NCI-H146 treated with DMSO at 0.1 percent for 48 hours (cell line): ENCODE measurements at regions not wholly inside any gene's neighbourhood (a gene's known extent, or its start where the extent isn't known, plus 50 kb on each side); places are given as distances from the start of the nearest gene placed in this dataset.

Experiments used
- DNase-seq: peaks from one replicate; lab custom pipeline; 2025; ENCODE audit not compliant: unreplicated experiment; lab: John Stamatoyannopoulos, UW

- DNase-seq, result no peak
These were observed 318.5 kb upstream of the ZWINT start for GRCh38 chr10:56679578-56679977.

GRCh38 chr10:56662765-56663447 lies 301.8 kb upstream of the ZWINT start:
- DNase-seq, result no peak

- DNase-seq, result no peak
These were observed 292.2 kb upstream of the ZWINT start for GRCh38 chr10:56653289-56653688.

GRCh38 chr10:56646329-56647111 lies 285.5 kb upstream of the ZWINT start:
- no peak for DNase-seq

DNA sequence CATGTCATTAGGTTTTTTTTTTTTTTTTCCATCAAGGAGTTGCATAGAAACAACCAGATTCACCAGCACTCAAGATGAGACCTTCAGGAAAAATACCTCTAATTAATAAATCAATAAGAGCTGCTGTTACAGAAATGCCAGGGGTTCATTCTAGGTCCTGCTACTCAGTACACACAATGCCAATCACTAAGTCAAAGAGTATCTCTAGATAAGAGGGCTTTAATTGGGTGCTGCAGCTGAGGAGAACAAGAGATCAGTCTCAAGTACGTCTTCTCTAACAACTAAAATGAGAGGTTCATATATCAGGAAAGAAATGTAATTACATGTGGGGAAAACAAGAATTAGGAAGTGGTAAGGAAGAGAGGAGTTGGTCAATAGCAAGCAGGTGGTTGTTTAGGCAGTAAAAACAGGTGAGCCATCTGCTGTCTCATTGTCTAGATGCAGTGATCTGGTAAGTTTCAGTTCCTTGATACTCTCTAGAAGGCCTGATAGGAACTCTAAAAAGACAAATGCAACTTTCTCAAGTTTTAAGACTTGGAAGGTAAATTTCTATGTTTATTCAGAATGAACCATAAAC lies 272.9 kb upstream of the ZWINT start:
- peak; percentile 83 for DNase-seq

DNA sequence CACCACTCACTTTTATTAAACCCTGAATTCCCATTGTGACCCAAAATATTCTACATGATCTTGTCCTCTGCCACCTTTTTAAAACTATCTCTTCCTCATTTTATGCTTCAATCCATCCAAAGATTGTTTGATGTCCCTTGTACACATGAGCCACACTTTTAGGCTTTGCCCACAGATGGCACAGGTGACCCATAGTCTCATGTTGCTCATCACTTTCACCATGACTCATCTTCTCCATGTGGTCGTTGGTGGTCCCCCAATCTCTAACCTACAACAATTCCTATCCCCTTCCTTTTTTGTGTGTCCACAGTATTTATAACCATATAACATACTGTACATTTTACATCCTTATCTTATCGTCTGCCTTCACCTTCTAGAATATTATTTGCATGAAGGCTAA lies 271.5 kb upstream of the ZWINT start:
- DNase-seq, result no peak

DNA sequence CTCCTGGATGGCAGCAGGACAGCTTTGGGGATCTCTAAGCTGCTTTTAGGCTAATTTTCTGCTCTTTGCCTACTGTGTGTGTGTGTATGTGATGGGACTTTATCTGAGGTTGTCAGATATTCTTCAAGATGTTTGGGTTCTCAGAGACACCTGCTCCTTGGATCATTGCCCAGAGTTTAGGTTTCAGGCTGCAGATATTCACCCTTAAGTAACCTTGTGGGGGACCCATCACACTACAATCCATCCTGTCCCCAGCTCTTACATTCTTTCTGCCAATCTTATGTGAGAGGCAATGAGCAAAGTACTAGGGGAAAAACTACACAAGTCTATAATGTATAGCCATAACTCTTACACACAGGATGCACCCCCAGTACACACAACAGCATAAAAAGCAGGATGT lies 263.0 kb upstream of the ZWINT start:
- no peak for DNase-seq

DNA sequence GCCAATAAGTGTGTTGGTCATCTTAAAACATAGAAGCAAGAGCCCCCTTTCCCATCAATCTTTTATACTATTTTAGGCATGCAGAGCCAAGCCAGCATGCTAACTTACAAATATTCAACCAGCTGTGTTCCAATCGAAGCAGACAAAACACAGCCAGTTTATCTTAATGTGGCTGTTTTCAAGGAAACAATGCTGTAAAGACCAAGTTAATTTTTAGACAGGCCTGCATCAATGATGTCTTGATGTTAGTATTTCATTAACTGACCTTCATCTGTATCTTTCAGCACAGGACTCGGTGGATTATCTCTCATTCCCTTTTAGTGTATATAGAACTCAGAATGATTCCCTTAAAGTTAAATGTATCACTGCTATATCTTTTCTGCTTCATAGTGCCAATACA lies 262.0 kb upstream of the ZWINT start:
- DNase-seq, result no peak

DNA sequence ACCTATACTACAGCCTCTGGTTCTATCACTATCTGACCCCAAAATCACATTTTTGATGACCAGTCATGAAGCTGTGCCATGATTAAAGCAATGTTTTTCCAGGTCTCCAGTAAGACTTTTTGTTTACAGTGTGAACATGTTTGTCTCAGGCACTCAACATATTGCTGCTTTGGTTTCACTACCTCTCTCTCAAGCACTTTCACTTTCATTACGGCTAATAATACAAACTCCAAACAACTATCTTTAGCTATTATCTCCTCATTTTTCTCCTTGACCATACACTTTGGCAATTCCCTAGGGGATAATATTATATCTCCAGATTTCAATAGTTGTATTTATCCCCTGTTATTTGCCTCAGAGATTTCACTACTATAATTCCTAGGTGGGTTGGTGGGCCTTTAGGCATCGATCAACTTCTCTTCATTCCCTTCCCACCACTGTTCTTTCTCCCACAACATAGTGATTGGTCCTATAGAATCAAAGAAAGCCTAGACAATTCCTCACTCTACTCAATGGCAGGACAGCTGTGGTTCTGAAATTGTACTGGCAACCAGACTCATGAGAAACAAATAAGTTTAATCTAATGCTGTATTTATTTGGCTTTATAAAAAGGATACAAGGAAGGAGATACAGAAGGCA lies 261.4 kb upstream of the ZWINT start:
- DNase-seq, result no peak

- no peak for DNase-seq
These were observed 245.1 kb upstream of the ZWINT start for GRCh38 chr10:56606202-56606601.

DNA sequence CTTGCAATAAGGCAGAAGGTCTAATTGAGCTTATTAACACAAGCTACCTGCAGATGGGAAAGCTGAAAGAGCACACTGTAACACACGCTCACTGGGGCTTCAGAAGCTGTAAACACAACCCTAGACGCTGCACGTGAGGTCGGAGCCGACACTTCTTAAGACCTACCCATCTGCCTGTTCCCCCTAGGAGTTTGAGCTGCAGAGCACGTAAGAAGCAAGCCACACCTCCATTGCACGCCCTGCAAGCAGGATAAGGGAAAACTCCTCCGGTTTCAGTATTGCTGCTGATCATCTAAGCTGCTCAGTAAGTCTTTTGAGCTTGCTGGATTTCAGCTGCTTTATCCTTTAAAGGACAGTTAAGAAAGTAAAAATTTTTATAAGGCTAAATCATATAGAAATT lies 244.0 kb upstream of the ZWINT start:
- peak; percentile 83 for DNase-seq

GRCh38 chr10:56604624-56605023 lies 243.6 kb upstream of the ZWINT start:
- no peak for DNase-seq

GRCh38 chr10:56599201-56599600 lies 238.1 kb upstream of the ZWINT start:
- peak; percentile 97 for DNase-seq

DNA sequence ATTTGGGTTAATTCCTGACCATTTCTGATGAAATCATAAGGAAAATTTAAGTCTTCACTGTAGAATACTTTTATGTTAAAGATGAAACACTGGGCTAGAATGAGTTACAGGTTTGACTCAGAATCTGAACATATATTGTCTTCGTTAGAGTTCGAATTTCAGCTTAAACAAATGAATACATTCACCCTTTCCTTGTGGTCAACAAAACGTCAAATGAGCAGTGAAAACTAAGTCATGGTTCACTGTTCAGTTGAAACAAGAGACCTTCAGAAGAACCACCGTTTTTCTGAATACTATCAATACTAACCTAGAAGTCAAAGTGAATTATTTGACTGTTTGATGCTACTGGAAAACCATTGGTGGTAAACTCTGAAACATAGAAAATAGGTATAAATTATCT lies 235.2 kb upstream of the ZWINT start:
- no peak for DNase-seq

DNA sequence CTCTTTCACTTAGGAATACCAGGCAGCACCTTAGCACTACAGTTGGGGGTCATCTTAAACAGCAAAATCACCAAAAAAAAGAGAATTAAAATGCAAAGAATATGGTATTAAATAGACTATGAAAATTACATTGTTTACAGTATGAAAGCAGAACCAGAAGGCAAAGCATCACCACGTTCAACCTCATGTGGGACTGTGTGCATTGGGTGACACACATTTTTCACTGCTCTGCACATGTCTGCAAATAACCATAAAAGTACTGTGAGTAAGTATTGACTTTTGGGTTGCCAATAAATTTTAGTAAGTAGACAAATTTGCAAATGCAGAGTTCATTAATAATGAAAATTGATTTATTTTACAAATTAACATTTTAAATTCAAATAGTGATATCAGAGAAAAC lies 232.1 kb upstream of the ZWINT start:
- DNase-seq, result no peak

GRCh38 chr10:56586461-56586891 lies 225.4 kb upstream of the ZWINT start:
- DNase-seq, result peak; percentile 55

DNA sequence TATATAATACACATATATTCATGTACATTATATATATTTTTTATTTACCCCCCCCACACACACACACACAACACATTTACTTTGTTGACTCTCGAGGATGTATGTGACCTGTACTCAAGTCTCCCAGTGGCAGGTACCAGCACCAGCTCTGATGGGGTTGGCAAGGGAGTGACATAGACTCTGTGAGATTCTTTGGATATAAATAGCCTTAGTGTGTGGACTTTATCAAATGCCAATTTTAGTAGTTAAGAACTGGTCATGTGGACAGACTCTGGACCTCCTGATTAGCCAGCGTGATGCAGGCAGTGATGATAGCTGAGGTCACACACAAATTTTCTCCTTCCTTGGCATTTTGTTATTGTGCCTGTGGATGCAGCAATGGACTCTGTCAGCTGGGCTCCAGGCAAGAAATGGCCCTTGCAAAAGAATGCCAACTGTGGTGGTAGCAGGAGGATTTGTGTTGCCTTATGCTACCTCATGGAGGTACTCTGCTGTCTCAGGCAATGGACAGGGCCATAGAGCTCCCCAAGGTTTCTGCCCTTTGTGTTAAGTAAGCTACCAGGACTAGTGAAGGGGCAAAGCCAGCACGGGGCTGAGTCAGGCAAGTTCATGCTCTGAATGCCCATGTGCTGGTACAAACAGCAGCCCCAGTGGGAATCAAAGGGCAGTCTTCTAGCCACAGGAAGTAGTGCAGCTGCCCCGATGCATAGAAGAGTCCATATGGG lies 224.6 kb upstream of the ZWINT start:
- peak; percentile 53 for DNase-seq

DNA sequence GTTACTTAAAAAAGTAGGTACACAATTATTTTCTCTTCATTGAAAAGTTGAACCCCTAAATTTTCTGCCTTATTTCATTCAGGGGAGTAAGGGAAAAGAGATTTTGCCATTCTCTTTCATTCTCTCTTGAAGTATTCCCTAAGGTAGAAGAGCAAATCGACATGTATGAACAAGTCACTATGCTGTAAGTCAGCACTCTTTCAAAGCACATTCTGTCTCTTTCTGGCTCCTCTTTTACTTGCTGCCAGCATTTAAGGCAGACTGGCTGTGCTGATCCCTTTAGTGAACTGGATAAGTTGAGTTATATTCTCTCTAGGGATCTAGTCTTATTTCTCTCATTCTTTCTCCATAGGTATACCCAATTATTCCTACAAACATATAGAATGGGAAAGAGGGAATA lies 222.3 kb upstream of the ZWINT start:
- no peak for DNase-seq

GRCh38 chr10:56567580-56567979 lies 206.5 kb upstream of the ZWINT start:
- DNase-seq, result no peak

DNA sequence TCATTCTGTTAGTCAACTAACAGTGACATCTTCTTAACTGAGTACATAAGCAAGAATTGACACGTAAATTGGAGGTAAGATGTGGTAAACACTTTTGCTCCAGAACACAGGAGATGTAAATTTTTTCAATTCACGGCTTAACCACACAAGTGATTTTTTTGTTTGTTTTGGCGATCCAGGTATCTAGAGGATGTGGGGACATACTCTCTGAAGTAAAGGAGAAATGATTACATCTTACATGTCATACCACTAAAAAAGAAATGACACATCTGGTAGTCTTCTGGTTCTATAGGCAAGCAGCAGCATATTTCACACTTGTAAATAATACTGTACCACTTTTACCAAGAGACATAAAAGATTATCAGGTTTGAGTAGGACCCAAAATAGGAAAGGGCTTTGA lies 200.3 kb upstream of the ZWINT start:
- no peak for DNase-seq

DNA sequence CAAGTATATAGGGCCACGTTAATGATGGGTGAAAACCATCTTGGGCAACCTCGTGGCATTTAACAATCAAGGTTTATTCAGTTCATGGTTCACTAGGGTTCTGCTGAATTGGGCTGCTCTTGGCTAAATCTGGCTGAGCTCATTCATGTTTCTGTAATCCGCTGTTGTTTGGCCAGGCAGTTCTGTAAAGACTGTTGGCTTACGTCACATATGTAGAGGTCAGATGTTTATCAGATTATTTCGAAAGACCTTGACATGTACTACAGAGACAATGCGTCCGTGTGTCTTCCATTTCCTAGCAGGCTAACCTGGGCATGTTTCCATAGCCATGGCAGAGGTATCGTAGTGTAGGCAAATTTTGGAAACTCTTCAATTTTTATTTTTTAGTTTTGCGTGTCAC lies 190.0 kb upstream of the ZWINT start:
- no peak for DNase-seq
